DMS79 treated with DMSO at 0.1 percent for 48 hours (cell line): ENCODE measurements at regions not wholly inside any gene's neighbourhood (a gene's known extent, or its start where the extent isn't known, plus 50 kb on each side); places are given as distances from the start of the nearest gene placed in this dataset.
"Not testable (repeated sequence)": the region's sequence is repeated elsewhere in the genome, so short reads cannot be mapped to it uniquely, and the experiment has no call there.

Experiments used
- DNase-seq: peaks from one replicate; lab custom pipeline; 2025; lab: John Stamatoyannopoulos, UW

DNA sequence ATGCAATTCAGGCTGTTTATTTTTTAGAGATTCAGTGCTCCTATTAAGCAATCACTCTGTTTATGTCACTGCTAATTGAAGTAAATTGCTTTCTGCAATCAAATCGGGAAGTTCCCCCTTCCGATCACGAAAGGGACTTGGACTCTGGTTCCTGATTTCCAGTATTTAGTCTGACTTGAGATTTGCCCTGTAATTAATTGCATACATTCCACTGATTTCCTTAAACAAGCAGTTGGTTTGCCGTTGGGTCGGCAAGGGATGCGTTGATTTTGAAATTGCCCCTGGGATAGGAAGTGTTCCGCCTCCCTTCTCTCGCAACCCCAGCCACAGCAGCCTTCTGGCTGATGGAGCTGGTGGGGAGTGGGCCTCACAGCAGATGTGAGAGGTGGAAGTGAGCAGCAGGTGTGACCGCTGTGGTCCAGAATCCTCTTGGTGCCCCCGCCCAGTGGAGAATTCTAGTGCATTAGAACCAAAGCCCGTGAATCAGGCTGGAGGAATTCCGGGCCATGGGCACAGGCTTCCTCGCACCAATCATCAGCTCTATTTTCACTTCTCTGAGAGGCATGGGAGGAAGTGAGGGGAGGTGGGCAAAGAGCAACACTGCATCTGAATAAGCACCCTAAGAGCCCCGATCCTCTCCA, 102.5 kb downstream of the SPRY4 start:
- no peak for DNase-seq

DNA sequence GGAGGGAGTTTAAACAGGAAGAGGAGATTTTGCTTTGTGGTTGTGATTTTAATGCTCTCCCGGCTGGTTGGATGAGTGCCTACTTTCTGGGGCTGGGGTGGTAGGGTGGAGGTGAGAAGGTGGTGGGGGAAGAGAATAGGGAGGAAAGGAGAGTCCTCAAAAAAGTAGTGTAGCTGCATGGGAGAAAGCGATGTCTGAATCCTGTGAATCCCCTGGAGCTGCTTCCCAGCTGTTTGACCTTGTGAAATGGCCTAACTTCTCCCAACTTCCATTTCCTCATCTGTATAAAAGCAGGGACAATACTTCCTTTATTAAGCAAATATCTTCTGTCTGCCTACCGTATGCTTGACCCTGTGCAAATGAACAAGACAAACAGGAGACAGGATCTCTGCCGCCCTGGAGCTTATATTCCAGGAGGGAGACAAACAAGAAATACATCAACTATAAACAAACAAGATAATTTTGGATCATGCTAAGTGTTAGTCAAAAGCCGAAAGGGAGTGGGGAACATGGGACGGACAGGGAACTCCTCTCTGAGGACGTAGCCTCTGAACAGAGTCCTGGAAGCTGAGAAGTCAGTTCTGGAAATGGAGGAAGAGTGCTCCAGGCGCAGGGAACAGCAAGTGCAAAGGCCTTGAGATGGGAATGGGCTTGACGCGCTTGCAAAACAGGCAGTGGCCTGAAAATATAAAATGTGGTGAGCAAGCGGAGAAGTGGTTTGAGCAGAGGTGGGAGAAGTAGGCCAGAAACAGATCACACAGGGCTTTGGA, 103.5 kb downstream of the SPRY4 start:
- DNase-seq = no peak

DNA sequence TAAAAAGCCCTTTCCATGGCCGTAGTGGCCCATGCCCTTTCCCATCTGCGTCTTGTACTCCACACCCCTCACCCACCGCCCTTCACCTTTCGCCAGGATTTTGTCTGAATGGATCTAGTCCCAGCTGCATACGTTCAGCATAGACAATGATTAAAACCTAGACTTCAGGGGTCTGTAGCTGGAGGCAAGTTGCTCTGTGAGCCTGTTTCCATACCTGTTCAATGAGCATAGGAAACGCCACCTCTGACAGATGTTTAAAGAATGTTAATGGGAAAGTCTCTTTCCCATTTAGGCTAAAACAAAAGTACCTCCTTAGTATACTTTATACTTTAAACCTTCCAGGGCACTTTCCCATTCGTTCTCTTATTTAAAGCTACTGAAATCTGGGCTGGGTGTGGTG, 105.7 kb downstream of the SPRY4 start:
- DNase-seq = no peak

DNA sequence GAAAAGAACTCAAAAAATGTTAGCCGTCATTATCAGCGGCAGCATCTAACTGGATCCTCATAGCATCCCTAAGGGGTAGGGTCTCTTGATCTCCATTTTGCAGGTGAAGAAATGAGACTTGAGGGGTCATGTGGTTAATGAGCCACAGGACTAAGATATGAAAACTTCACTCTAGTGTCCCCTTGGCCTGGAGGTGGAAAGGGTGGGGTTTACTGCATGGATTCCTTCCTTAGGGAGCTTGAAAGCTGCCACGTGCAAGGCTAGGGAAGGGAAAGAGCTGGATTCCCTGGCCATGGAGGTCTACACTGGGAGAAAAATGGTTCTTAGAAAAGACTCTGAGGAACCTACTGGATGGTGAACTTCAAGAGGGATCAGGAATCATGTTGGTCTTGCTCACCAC, 107.9 kb downstream of the SPRY4 start:
- no peak for DNase-seq

DNA sequence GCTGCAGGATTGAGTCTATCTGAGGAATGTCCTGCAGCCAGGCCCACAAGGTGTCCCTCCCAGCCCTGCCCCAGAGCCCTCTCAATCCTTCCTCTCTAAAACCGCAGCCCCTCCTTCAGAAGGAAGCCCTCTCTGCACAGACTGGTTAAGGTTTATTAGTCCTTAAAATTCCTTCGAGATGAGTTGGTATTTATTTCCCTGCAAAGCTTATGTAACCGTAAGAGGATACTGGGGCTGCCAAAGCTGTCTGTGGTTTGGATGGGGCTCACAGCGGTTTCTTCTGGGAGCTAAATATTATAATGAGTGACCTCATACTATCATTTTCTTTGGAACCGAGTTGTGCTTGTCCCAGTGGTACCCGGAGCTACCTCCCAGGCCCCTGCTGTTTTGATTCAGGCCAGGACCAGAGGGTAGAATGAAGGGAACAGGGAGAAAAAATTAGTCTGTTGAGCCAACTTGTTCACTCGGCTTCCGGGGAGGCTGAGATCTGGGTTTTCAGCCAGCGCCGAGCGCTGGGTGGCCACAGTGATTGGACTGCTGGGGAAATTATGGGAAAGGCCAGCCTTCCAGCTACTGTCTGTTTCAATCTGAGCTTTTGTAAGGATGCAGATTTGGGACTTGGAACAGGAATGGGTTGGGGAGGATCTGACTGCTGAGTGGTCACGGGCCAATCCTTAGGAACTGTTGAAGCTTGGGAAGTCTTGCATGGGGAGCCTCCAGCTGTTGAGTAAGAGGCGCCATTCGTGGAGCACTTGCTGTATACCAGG, 107.5 kb downstream of the NDFIP1 start:
- peak; percentile 21 for DNase-seq

DNA sequence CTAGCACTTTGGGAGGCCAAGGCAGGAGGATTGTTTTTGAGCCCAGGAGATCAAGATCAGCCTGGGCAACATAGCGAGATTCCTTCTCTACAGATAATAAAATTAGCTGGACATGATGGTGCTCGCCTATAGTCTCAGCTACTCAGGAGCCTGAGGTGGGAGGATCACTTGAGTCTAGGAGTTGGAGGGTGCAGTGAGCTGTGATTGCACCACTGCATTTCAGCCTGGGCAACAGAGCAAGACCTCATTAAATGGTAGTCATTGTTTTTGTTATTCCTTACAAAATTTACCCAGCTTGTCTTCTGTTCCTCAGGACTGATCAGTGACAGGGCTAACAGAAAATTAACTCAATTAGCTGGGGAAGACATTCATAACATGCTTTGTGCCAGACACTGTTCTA, 104.5 kb downstream of the NDFIP1 start:
- DNase-seq = no peak

DNA sequence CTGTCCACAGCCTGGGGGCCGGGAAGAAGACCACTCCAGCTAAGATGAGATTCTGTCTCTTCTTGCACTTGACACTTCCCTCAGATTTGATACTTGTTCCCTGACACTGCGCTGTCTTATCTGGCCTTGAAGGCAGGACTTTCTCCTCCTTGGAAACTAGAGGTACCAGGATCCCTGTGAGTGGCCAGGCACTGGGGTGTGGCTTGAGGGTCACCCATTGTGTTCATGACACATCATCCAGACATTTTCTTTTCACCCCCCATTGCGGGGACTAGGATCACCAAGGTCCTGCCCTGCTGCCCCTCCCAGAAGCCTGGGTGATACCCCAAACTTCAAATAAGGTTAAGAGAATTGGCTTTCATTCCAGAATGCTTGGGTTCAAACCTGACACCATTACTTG, 103.3 kb downstream of the NDFIP1 start:
- no peak for DNase-seq

DNA sequence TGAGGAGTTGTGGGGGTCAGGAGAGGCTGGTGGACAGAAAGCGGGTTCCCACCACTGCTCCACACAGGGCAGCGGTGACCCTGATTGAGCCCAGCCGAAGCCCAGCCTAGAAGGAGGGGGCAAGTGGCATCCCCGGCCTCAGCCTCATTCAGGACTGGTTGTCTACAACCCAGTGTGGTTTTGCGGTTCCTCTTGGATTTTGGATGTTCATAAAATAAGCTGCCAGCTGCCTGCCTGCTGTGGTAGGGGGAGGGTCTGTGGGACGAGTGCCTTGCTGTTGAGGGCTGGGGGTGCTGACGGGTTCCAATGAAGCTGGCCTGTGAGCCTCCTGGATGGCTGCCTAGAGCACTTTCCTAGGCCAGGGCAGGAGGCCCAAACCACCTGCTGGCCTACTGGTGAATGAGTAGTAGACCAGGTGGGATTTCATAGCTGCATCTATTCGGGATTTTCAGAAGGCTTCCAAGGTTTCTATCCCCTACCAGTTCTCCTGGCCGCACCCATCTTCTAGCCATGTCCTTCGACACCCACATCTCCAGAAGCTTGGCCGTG, 102.4 kb downstream of the NDFIP1 start:
- no peak for DNase-seq

DNA sequence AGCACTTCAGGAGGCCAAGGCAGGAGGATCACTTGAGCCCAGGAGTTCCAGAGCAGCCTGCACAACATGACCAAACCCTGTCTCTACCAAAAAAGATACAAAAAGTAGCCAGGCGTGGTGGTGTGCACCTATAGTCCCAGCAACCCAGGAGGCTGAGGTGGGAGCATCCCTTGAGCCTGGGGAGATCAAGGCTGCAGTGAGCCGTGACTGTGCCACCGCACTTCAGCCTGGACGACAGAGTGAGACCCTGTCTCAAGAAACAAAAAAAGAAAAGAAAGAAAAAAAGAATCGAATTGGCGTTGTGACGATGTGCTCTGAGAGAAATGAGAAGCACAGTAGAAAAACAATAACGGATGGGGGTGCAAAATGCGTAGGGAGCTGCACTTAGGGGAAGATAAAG, 101.4 kb downstream of the NDFIP1 start:
- no peak for DNase-seq

DNA sequence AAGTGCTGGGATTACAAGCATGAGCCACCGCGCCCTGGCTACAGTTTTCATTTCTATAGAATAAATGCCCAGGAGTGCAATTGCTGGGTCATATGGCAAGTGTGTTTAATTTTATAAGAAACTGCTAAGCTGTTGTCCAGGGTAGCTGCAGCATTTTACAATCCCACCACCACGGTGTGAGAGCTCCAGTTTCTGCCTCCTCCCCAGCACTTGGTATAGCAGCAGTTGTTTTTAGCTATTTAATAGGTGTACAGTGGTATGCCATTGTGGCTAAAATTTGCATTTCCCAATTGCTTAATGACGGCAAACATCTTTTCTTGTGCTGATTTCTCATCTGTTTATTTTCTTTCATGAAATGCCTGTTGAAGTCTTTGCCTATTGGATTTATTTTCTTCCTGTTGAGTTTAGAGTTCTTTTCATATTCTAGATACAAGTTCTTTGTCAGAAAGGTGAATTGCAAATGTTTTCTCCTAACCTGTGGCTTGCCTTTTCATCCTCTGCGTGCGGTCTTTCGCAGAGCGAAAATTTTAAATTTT, 100.3 kb downstream of the NDFIP1 start:
- DNase-seq = no peak

DNA sequence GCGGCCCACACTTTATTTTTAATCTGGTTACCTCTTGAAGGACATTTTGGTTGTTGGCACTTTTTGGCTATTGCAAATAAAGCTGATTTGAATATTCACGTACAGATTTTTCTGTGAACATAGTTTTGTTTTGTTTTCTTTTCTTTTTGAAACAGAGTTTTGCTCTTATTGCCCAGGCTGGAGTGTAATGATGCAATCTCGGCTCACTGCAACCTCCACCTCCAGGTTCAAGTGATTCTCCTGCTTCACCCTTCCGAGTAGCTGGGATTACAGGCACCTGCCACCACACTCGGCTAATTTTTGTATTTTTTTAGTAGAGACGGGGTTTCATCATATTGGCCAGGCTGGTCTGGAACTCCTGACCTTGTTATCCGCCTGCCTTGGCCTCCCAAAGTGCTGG, 99.7 kb downstream of the NDFIP1 start:
- DNase-seq = not testable (repeated sequence)

DNA sequence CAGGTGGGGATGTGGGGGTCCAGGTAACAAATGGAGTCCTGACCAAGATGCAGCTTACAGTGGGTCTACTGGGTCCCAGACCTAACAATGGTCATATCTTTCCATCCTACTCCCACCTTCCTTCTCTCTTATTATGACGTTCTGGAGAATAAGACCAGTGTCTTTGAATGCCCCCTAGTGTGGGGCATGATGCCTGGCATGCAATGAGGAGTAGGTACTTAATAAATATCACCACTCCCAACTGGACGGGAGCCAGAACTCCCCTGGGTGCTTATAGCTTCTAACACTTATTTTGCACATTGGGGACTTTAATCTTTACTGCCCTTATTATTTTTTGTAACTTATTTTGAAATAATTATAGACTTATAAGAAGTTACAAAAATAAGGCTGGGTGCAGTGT, 98.2 kb downstream of the NDFIP1 start:
- DNase-seq = no peak

DNA sequence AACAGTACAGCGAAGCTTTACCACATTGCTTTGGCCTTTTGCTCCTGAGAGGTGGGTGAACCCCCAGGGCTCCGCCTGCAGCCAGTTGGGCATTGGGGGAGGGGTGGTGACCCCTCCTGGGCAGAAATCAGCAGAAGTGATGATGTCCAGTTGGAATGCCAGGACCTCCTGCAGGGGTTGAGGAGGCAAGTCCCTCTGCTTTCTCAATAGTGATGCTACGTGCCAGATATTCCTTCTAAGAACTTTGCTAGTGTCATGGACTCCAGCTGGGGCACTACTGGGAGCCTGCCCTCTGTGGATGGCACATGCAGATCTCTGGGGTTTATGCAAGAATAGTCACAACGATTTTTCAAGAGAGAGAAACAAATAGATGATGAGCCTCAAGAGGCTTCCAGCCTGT, 95.6 kb downstream of the NDFIP1 start:
- no peak for DNase-seq
